KMS-11 (cell line): ENCODE measurements at regions not wholly inside any gene's neighbourhood (a gene's known extent, or its start where the extent isn't known, plus 50 kb on each side); places are given as distances from the start of the nearest gene placed in this dataset.

ENCODE experiments used
- H2AFZ ChIP-seq: fragments of 200-600 bp; sonication (generic); 2 replicates; pipeline ENCODE4 v1.6.1; 2016; ENCODE audit warnings: antibody characterized with exemption, mixed run types, low read depth
- H3K27ac ChIP-seq: fragments of 200-600 bp; sonication (generic); 2 replicates; pipeline ENCODE4 v1.6.1; 2016; ENCODE audit warnings: mild to moderate bottlenecking, mixed run types
- H3K27me3 ChIP-seq: fragments of 200-600 bp; sonication (generic); 2 replicates; pipeline ENCODE4 v1.6.1; 2017; ENCODE audit warnings: mild to moderate bottlenecking, low read depth, mixed run types, moderate library complexity; ENCODE audit not compliant: insufficient read depth
- H3K36me3 ChIP-seq: fragments of 200-600 bp; sonication (generic); 2 replicates; pipeline ENCODE4 v1.6.1; 2017; ENCODE audit warnings: mild to moderate bottlenecking, mixed run types; ENCODE audit not compliant: insufficient read depth
- H3K4me1 ChIP-seq: fragments of 200-600 bp; sonication (generic); 2 replicates; pipeline ENCODE4 v1.6.1; 2016; ENCODE audit warnings: mild to moderate bottlenecking, low read depth, mixed run types; ENCODE audit not compliant: poor library complexity, severe bottlenecking
- H3K4me2 ChIP-seq: fragments of 200-600 bp; sonication (generic); 2 replicates; pipeline ENCODE4 v1.7.0; 2016; ENCODE audit warnings: mild to moderate bottlenecking, mixed run types
- H3K4me3 ChIP-seq: fragments of 200-600 bp; sonication (generic); IDR thresholded peaks from 2 replicates; pipeline ENCODE4 v1.6.1; 2017; ENCODE audit warnings: low read depth, low read length, mixed read lengths; ENCODE audit not compliant: insufficient read depth
- H3K79me2 ChIP-seq: fragments of 200-600 bp; sonication (generic); 2 replicates; pipeline ENCODE4 v1.6.1; 2016; ENCODE audit warnings: low read depth, mixed run types; ENCODE audit not compliant: insufficient read depth
- H3K9ac ChIP-seq: fragments of 200-600 bp; sonication (generic); 2 replicates; pipeline ENCODE4 v1.6.1; 2016; ENCODE audit warnings: mild to moderate bottlenecking, mixed run types
- H4K20me1 ChIP-seq: fragments of 200-600 bp; sonication (generic); 2 replicates; pipeline ENCODE4 v1.6.1; 2016; ENCODE audit warnings: mild to moderate bottlenecking, mixed run types; ENCODE audit not compliant: insufficient read depth
- CTCF ChIP-seq: fragments of 200-600 bp; sonication (generic); conservative IDR thresholded peaks from 2 replicates; pipeline ENCODE4 v1.6.1; 2017; ENCODE audit warnings: low read depth, mild to moderate bottlenecking, antibody characterized with exemption, low read length, moderate library complexity, mixed read lengths

GRCh38 chr20:57104651-57105204, 161.7 kb downstream of the BMP7 start:
- Histone ChIP-seq H3K4me2 (no peak overlapping the region), H3K4me1 (no peaks in the 10 kb centered on the region), H3K36me3 (no peaks in the 10 kb centered on the region), H4K20me1 (no peaks in the 10 kb centered on the region), H3K9ac (no peak overlapping the region), H3K27me3 (no peaks in the 10 kb centered on the region), H3K4me3 (no peak overlapping the region), H2AFZ (no peak overlapping the region), H3K79me2 (no peaks in the 10 kb centered on the region), H3K27ac (no peak overlapping the region)
- TF ChIP-seq CTCF = no peak

- Histone ChIP-seq H3K79me2 (no peaks in the 10 kb centered on the region), H3K9ac (no peak overlapping the region), H2AFZ (no peak overlapping the region), H3K4me1 (no peaks in the 10 kb centered on the region), H3K4me2 (no peak overlapping the region), H3K36me3 (no peaks in the 10 kb centered on the region), H4K20me1 (no peaks in the 10 kb centered on the region), H3K27me3 (no peaks in the 10 kb centered on the region), H3K27ac (no peak overlapping the region), H3K4me3 (no peak overlapping the region)
- TF ChIP-seq CTCF = no peak
Measured at GRCh38 chr20:57106030-57106682, 160.3 kb downstream of the BMP7 start.

- H2AFZ ChIP-seq = no peak overlapping the region
Measured at GRCh38 chr20:57106692-57107091, 159.7 kb downstream of the BMP7 start.

GRCh38 chr20:57107208-57107607, 159.2 kb downstream of the BMP7 start:
- Histone ChIP-seq H3K79me2 (no peaks in the 10 kb centered on the region), H3K36me3 (no peaks in the 10 kb centered on the region), H3K4me3 (no peak overlapping the region), H3K4me2 (no peak overlapping the region), H3K4me1 (no peaks in the 10 kb centered on the region), H2AFZ (no peak overlapping the region), H4K20me1 (no peaks in the 10 kb centered on the region), H3K27ac (no peak overlapping the region), H3K27me3 (no peaks in the 10 kb centered on the region), H3K9ac (no peak overlapping the region)
- no peak for TF ChIP-seq CTCF

More at GRCh38 chr20:57106692-57107091, 159.7 kb downstream of the BMP7 start:
- no peak overlapping the region for H3K27ac ChIP-seq
- no peaks in the 10 kb centered on the region for H3K27me3 ChIP-seq
- no peak overlapping the region for H3K4me3 ChIP-seq
- H3K79me2 ChIP-seq = no peaks in the 10 kb centered on the region
- H3K4me1 ChIP-seq = no peaks in the 10 kb centered on the region
- H4K20me1 ChIP-seq = no peaks in the 10 kb centered on the region
- no peak for TF ChIP-seq CTCF
- H3K36me3 ChIP-seq = no peaks in the 10 kb centered on the region
- no peak overlapping the region for H3K4me2 ChIP-seq
- no peak overlapping the region for H3K9ac ChIP-seq
